Large intestine (tissue), 3 donors: ENCODE measurements at regions not wholly inside any gene's neighbourhood (a gene's known extent, or its start where the extent isn't known, plus 50 kb on each side); places are given as distances from the start of the nearest gene placed in this dataset.

Experiments
- DNase-seq, 2 donors: peaks; one replicate each; pipeline versions ENCODE4 v3.0.0 to v3.0.0-alpha.2; 2013
- H3K27ac ChIP-seq: one replicate; pipeline ENCODE4 v1.5.1; 2013; ENCODE audit warnings: low read length
- H3K27me3 ChIP-seq: 2 replicates; pipeline ENCODE4 v1.6.1; 2013; ENCODE audit warnings: low read length; ENCODE audit not compliant: control insufficient read depth, insufficient read depth
- H3K36me3 ChIP-seq: 2 replicates; pipeline ENCODE4 v1.6.1; 2013; ENCODE audit warnings: low read length; ENCODE audit not compliant: control insufficient read depth, insufficient read depth
- H3K4me1 ChIP-seq: one replicate; pipeline ENCODE4 v1.6.1; 2013; ENCODE audit warnings: low read length; ENCODE audit not compliant: control insufficient read depth, insufficient read depth
- H3K4me3 ChIP-seq: one replicate; pipeline ENCODE4 v1.5.1; 2013; ENCODE audit warnings: low read length
- H3K9me3 ChIP-seq: one replicate; pipeline ENCODE4 v1.6.1; 2013; ENCODE audit warnings: mild to moderate bottlenecking, low read depth, low read length, moderate library complexity; ENCODE audit not compliant: control insufficient read depth
- WGBS: methylation state at CpG from one replicate; pipeline ENCODE4 v1.1.5; 2013; ENCODE audit warnings: low lambda C conversion rate; ENCODE audit not compliant: insufficient coverage; 5-methylcytosine and 5-hydroxymethylcytosine counted together

GRCh38 chr5:162393534-162393933 is 326.0 kb downstream of the GABRG2 start:
- Histone ChIP-seq H3K4me3 (no peak overlapping the region), H3K27ac (no peak overlapping the region), H3K4me1 (no peaks in the 10 kb centered on the region), H3K27me3 (no peaks in the 10 kb centered on the region), H3K9me3 (peaks cover 3% of the 10 kb centered on the region), H3K36me3 (no peaks in the 10 kb centered on the region)
- no peak for DNase-seq
- no CpG with 5 or more reads among the region's 4 CpGs for WGBS

DNA sequence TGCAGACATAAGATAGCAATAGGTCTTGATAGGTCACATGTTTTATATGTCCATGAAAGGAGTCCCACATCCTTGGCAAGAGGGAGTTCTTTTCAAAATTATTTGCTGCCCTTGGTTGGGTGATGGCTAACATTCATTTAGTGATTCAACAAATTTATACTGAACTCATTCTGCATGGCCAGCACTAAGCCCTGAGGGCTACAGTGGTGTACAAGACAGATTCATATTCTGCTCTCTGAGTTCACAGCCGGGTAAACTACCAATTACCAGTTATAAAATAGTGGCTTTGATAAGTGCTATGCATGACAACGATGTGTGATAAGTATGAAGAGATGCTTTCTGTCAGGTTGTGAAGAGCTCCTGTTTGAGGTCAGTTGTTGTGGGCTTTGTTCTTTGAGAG is 340.0 kb downstream of the GABRG2 start:
- no peak overlapping the region for H3K27ac ChIP-seq
- no peaks in the 10 kb centered on the region for H3K27me3 ChIP-seq
- H3K9me3 ChIP-seq, result no peaks in the 10 kb centered on the region
- no peaks in the 10 kb centered on the region for H3K36me3 ChIP-seq
- H3K4me1 ChIP-seq, result no peaks in the 10 kb centered on the region
- H3K4me3 ChIP-seq, result no peak overlapping the region
- DNase-seq, result no peak
- WGBS, result no CpG with 5 or more reads among the region's 2 CpGs

- Histone ChIP-seq H3K4me3 (no peak overlapping the region), H3K27me3 (no peaks in the 10 kb centered on the region), H3K9me3 (no peaks in the 10 kb centered on the region), H3K4me1 (no peaks in the 10 kb centered on the region), H3K36me3 (no peaks in the 10 kb centered on the region), H3K27ac (no peak overlapping the region)
- no peak for DNase-seq
- no CpG with 5 or more reads among the region's 8 CpGs for WGBS
Measured at GRCh38 chr5:162410365-162410764, 342.8 kb downstream of the GABRG2 start.

- H3K4me1 ChIP-seq, result no peaks in the 10 kb centered on the region
- H3K27me3 ChIP-seq, result no peaks in the 10 kb centered on the region
- DNase-seq, result no peak
- no peak overlapping the region for H3K27ac ChIP-seq
- H3K36me3 ChIP-seq, result no peaks in the 10 kb centered on the region
- H3K4me3 ChIP-seq, result no peak overlapping the region
- no peaks in the 10 kb centered on the region for H3K9me3 ChIP-seq
Measured at GRCh38 chr5:162429142-162429541, 361.6 kb downstream of the GABRG2 start.

DNA sequence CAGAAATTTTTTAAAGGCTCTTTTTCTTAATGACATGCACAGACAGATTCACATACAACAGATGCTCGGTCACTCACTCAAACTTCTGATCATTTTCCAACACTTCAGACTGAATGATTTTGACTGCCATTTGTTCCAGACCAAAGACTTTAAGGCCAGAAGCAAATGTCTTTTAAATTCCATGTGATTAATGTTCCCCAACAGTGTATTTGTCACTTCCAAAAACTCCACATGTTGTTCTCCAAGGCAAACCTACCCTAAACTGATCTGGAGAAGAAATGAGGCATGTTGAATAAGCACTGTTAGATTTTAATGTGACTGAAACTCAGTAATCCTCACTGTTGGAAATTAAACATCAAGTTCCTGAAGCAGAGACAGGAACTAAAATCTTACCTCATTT is 366.7 kb downstream of the GABRG2 start:
- Histone ChIP-seq H3K36me3 (no peaks in the 10 kb centered on the region), H3K4me3 (no peak overlapping the region), H3K9me3 (no peaks in the 10 kb centered on the region), H3K4me1 (no peaks in the 10 kb centered on the region), H3K27me3 (no peaks in the 10 kb centered on the region), H3K27ac (no peak overlapping the region)
- 86% methylated on average over 1 of the region's 1 CpG for WGBS
- DNase-seq, result no peak

DNA sequence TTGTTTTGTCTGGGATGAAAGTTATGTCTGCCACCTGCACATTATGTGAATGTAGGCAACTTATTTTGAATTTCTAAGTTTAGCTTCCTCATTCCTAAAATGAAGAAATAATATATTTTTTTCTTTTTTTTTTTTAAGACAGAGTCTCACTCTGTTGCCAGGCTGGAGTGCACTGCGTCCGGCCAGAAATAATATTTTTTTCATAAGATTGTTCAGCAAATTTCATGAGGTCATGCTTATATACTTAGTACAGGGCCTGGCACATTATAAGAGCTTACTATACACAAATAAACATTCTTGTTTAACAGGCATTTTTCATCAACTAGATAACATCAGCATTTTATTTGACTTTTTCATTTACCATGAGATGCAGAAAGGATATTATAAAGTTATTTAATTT is 368.5 kb downstream of the GABRG2 start:
- Histone ChIP-seq H3K36me3 (no peaks in the 10 kb centered on the region), H3K9me3 (no peaks in the 10 kb centered on the region), H3K27me3 (no peaks in the 10 kb centered on the region), H3K4me3 (no peak overlapping the region), H3K27ac (no peak overlapping the region), H3K4me1 (no peaks in the 10 kb centered on the region)
- no peak for DNase-seq
- WGBS, result 89% methylated on average over 2 of the region's 2 CpGs

DNA sequence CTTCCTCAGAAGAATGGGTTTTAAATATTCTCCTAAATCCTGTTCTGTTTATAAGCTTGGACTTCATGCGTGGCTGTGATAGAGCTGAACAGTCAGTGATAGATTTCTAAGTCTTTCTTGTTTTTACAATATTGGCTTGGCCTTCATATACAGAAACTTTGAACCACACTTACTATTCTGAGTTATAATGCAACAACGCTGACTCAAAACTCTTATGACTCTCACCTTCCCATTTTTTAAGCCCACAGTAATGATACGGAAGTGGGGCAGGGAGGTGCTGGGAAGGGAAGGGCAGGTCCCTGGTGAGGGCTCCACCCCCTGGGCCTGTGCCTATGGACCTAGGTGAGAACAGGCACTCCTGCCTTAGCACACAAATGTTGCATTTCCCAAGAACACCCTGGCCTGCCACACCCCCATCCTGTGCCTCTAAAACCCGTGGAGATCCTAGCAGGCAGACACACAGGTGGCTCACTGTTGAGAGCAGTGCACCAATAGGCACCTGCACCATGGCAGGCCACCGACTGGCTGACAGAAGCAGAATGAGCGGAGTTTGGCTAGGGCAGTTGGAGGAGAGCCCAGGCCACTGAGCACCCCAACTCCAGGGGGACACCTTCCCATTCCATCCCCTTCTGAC is 376.7 kb downstream of the GABRG2 start:
- H3K36me3 ChIP-seq, result no peaks in the 10 kb centered on the region
- no peak overlapping the region for H3K4me3 ChIP-seq
- no peaks in the 10 kb centered on the region for H3K9me3 ChIP-seq
- no peaks in the 10 kb centered on the region for H3K27me3 ChIP-seq
- no peak for DNase-seq
- H3K4me1 ChIP-seq, result no peaks in the 10 kb centered on the region
- 50% methylated on average over 1 of the region's 6 CpGs for WGBS
- H3K27ac ChIP-seq, result no peak overlapping the region

- Histone ChIP-seq H3K4me1 (no peaks in the 10 kb centered on the region), H3K4me3 (no peak overlapping the region), H3K27ac (no peak overlapping the region), H3K36me3 (no peaks in the 10 kb centered on the region), H3K27me3 (no peaks in the 10 kb centered on the region), H3K9me3 (no peaks in the 10 kb centered on the region)
- DNase-seq, result no peak
- WGBS, result no CpG with 5 or more reads among the region's 4 CpGs
Measured at GRCh38 chr5:162456086-162456485, 388.5 kb downstream of the GABRG2 start.

- no peaks in the 10 kb centered on the region for H3K27me3 ChIP-seq
Measured at GRCh38 chr5:162466011-162466410, 398.4 kb downstream of the GABRG2 start.

GRCh38 chr5:162473041-162473714 is 405.6 kb downstream of the GABRG2 start:
- no peak for DNase-seq
- no CpG with 5 or more reads among the region's 2 CpGs for WGBS

More at GRCh38 chr5:162466011-162466410, 398.4 kb downstream of the GABRG2 start:
- Histone ChIP-seq H3K4me3 (no peak overlapping the region), H3K27ac (no peak overlapping the region), H3K4me1 (no peaks in the 10 kb centered on the region), H3K36me3 (no peaks in the 10 kb centered on the region), H3K9me3 (no peaks in the 10 kb centered on the region)
- DNase-seq, result no peak
- WGBS, result 100% methylated on average over 1 of the region's 1 CpG

GRCh38 chr5:162474239-162474638 is 406.7 kb downstream of the GABRG2 start:
- H3K4me3 ChIP-seq, result no peak overlapping the region
- H3K27me3 ChIP-seq, result no peaks in the 10 kb centered on the region
- H3K9me3 ChIP-seq, result no peaks in the 10 kb centered on the region
- H3K36me3 ChIP-seq, result no peaks in the 10 kb centered on the region
- no peak overlapping the region for H3K27ac ChIP-seq
- H3K4me1 ChIP-seq, result no peaks in the 10 kb centered on the region
- DNase-seq, result peak in 1 of 2 donors; percentile 22

More at GRCh38 chr5:162473041-162473714, 405.6 kb downstream of the GABRG2 start:
- H3K4me3 ChIP-seq, result no peak overlapping the region
- no peaks in the 10 kb centered on the region for H3K4me1 ChIP-seq
- H3K27ac ChIP-seq, result no peak overlapping the region
- no peaks in the 10 kb centered on the region for H3K27me3 ChIP-seq
- H3K9me3 ChIP-seq, result no peaks in the 10 kb centered on the region
- H3K36me3 ChIP-seq, result no peaks in the 10 kb centered on the region
